ENCODE measurements at regions not wholly inside any gene's neighbourhood (a gene's known extent, or its start where the extent isn't known, plus 50 kb on each side); places are given as distances from the start of the nearest gene placed in this dataset.
"Not testable (repeated sequence)": the region's sequence is repeated elsewhere in the genome, so short reads cannot be mapped to it uniquely, and the experiment has no call there.

- no peak for DNase-seq
These were observed 284.7 kb downstream of the ALDH8A1 start for GRCh38 chr6:134665029-134665723.

DNA sequence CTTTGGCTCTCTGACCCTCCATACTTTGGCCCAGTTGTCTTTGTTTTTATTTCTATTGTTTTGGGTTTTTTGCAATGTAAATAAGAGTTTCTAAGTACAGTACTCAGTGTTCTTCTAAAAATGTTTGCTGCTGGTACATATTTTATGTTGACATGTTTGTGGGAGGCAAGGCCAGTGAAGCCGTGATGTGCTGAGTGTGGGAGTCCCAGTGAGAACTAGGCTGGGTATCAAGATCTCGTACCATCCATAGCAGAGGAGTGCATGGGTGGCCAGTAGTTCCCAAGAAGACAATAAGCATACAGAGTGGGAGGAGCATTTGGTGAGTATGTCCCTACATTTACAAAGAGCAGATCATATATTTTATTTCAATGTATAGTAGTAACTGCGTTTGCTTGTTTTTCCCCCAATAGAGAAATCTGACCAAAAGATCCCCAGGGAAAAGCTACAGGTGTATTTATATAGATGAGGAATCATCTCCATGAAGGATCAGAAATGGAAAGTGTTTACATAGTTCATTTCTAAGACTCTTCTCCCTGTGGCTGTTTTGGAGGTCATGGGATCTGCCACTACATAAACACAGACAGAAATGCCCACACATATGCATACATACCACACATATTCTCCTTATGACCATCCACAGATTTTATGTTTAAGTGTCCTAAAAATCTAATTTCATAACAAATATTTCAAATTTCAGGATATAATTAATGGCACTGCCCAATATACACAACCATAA is 285.9 kb downstream of the ALDH8A1 start:
- DNase-seq = no peak

GRCh38 chr6:134663356-134663755 is 286.5 kb downstream of the ALDH8A1 start:
- no peak for DNase-seq

DNA sequence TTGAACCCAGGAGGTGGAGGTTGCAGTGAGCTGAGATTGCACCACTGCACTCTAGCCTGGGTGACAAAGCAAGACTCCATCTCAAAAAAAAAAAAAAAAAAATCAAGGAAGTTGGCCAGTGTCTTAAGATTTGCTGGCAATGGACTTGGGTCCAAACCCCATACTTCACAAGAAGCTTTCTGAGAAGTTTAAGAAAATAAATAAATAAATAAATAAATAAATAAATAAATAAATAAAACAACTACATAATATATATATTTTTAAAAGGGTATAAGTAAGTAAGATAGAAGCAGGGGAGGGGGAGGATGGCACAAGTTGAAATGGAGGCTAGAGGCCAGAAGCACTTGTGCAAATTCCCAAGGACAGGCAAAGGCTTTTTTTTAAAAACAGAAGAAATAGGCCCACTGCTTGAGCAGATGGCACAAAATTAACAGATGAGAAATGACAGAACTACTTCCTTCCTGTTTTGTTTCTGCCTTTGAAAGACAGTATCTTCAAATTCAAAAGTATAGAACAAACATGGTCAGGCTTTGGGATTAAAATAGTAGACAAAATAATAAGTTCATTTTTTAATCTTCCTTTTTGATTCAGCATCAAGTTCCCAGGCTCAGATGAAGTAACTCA is 287.7 kb downstream of the ALDH8A1 start:
- no peak for DNase-seq

- not testable (repeated sequence) for DNase-seq
These were observed 290.0 kb downstream of the ALDH8A1 start for GRCh38 chr6:134659885-134660284.

- DNase-seq = no peak
These were observed 291.3 kb downstream of the ALDH8A1 start for GRCh38 chr6:134658596-134658995.

DNA sequence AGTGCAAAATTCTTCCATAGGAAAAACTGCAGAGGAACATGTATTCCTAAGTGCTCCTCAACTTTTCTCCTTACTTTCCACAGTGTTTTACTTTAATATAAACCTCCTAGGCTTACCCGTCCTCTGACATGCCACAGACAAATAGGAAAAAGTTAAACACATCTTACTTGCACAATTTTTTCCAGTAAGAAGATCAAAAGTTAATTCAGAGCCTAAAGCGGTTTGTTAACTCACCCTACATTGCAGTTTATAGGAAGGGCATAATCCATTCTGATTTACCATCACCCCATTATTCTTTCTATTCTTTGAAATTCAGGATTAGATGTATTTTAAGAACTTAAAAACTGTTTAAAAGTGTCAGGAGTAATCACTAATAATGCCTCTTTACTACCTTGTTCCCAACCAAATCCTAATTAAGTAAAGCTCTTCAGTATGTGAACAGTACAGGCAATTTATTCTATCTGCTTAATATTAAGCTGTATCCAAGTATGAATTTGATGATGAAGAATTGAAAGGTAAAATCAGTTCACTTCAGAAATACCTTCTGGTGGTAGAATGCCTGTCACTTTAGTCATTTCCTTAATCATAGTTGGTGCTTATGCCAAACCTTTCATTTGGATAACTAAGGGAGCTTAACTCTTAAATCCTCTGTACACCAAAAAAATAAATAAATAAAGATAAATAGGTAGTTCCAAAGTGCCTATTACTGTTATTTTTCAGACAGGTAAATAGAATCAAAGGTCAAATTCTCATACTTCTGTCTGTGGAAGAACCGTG is 292.0 kb downstream of the ALDH8A1 start:
- DNase-seq = no peak

DNA sequence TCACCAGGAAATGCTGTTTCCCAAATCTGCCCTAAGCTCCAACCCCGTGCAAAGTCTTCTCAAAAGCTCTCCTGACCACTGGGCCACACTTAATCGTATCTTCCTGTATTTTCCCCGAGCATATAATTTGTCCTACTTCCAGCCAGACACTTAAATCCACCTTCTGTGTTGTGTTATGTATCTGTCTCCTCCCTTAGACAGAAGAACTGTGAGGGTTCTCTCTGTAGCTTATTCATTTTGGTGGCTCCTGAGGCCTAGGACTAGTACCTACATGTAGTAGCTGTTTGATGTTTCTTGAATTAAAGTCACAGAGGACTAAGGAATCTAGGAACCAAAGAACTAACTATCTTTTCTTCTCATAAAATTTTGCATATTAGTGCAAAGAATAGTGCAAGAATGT is 292.6 kb downstream of the ALDH8A1 start:
- DNase-seq = no peak

DNA sequence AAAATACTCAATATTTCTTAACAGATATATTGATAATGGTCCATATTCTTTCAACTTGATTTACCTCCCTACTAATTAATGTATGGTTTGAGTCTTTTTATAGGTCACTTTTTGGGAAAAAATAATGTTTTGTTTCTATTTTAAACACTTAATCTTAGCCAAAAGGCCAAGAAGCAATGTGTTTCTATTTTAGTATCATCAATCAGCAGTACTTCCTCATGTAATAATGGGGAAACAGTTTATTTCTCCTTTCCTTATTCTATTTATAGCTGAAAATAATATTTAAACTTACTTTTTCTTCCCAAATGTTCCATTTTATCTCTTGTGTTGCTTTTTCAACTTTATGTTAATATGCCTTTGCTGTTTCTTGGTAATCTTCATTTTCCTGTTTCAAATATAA is 295.1 kb downstream of the ALDH8A1 start:
- DNase-seq = no peak

- no peak for DNase-seq
These were observed 298.4 kb downstream of the ALDH8A1 start for GRCh38 chr6:134651519-134651918.

GRCh38 chr6:134647861-134648260 is 302.0 kb downstream of the ALDH8A1 start:
- DNase-seq = no peak

- DNase-seq = no peak
These were observed 307.1 kb downstream of the ALDH8A1 start for GRCh38 chr6:134642819-134643218.

- no peak for DNase-seq
These were observed 307.6 kb downstream of the ALDH8A1 start for GRCh38 chr6:134642279-134642678.

DNA sequence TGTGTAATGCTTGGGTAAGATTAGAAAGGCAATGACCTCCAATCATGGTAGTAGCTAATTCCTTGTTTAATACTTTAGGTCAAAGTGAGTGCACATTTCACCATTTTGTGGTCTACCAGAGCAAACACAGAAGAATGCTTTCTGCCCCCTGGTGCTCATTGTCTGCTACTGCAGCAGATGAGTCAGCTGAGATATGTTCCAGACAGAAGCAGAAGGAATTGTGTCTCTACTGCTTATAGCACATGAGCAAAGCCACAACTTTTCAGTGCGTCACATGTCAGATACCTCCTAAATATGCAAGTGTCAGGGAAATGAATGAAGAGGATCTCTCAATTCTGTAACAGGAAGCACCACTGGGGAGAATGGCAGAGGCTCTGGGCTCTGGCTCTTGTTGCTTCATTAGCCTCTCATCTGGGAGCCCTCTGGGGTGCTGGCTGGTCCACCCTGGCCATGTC is 308.9 kb downstream of the ALDH8A1 start:
- DNase-seq = peak; percentile 75

DNA sequence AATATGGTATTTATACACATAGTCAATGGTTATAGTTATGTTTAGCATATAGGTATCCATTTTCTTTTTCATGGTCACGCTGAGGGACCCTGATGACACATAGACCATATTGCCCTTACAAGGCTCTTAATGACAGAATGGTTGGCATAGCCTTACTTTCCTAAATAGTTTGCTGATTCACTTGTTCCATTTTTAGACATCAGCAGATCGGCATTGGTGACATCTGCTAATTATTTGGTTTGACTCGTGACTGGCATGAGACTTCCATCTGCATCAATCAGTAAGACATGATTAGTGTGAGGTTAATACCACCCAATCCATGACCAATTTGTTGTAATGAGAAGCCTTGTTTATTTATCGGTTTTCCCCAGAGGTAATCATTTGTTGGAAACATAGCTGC is 309.7 kb downstream of the ALDH8A1 start:
- no peak for DNase-seq

DNA sequence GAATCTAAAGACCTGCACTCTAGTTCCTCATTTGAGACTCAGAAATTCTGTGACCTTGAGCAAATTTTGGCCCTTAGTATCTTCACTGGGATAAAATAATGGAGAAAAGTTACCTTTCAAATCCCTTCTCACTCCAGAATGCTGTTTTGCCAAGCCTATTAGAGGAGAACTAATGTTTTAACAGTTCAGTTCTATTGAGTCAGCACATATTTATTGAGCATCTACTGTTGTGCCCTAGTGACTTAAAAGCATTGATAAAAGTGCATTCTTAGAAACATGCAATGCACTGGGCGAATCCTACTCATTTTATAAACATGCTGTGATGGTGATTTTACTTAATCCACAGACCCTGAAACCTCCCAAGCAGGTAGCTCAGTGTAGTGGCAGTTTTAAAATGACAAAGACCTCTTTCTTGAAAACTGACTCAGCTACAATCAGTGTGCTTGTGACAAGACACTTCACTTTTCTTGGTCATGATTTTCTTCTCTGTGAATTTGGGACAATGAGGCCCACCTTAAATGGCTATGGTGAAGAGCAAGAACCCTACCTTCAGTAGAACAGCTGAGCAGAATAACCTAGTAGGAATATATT is 312.0 kb downstream of the ALDH8A1 start:
- no peak for DNase-seq

DNA sequence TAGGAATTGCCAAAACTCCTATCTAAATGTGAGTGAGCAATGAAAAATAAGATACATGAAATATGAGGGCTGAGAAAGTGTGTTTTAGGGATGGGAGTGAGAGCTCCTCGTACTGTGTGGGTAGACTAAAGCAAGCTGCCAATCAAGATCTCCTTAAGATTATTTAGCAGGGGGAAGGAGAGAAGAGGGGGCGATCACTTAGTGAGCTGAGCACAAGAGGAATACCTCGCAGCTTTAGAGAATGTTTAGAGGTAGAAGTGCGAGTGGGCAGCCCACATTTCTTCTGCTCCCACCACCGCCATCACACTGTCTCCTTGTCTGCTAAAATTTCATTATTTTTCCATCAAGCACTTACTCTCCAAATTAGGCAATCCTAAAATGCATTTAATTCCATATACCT is 312.6 kb downstream of the ALDH8A1 start:
- no peak for DNase-seq

GRCh38 chr6:134636186-134636799 is 313.6 kb downstream of the ALDH8A1 start:
- no peak for DNase-seq

- no peak for DNase-seq
These were observed 314.9 kb downstream of the ALDH8A1 start for GRCh38 chr6:134634966-134635365.

DNA sequence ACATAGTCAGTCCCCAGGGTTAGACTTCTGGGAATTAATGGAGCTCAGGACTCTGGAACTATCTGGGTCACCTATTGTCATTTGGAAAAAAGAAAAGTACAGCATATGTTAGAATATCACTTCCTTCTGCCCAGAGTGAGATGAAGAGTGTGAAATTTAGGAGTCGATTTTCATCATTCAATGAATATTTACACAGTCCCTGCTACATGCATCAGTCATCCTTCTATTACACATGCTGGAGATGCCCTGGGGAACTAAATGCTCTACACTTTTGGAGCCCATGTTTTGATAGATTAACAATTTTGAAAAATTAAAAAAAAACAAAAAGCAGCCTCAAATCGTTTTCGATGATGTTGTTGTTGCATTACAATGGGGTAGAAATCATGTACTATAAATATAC is 315.4 kb downstream of the ALDH8A1 start:
- DNase-seq = no peak

DNA sequence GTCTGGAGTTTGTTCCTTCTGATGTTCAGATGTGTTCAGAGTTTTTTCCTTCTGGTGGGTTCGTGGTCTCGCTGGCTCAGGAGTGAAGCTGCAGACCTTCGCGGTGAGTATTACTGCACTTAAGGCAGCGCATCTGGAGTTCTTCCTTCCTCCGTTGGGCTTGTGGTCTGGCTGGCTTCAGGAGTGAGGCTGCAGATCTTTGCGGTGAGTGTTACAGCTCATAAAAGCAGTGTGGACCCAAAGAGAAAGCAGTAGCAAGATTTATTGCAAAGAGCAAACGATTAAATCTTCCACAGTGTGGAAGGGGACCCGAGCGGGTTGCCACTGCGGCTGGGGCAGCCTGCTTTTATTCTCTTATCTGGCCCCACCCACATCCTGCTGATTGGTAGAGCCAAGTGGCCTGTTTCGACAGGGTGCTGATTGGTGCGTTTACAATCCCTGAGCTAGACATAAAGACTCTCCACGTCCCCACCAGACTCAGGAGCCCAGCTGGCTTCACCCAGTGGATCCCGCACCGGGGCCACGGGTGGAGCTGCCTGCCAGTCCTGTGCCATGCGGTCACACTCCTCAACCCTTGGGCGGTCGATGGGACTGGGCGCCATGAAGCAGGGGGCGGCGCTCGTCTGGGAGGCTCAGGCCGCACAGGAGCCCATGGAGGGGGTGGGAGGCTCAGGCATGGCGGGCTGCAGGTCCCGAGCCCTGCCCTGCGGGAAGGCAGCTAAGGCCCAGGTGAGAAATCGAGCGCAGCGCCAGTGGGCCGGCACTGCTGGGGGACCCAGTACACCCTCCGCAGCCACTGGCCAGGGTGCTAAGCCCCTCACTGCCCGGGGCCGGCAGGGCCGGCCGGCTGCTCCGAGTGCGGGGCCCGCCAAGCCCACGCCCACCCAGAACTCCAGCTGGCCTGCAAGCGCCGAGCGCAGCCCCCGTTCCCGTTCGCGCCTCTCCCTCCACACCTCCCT is 315.3 kb upstream of the SGK1 start:
- peak; percentile 9 for DNase-seq
